ENCODE measurements at regions not wholly inside any gene's neighbourhood (a gene's known extent, or its start where the extent isn't known, plus 50 kb on each side); places are given as distances from the start of the nearest gene placed in this dataset.

DNA sequence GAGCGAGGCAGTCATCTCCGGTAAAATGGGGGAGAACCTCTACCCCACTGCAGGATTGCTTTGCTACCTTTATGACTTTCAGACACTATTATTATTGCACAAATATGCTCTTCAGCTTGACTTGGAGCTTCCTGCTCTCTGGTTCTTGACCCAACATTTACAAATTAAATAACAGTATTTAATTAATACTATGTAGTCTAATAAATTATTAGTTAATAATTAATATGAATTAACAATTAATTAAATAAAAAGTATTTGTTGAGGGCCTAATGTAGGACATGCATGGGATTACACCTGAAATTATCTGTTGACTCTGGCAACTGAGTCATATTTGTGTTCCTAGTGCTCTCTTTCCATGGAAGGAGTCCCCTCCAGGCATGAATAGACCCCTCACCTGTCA, 359.9 kb downstream of the SIPA1L2 start:
- TF ChIP-seq BACH2 (CRISPR knock-in tag; IDR thresholded peaks at IDR 0.05; ENCODE audit: borderline replicate concordance) = no peak
- TF ChIP-seq, protein P1, sequence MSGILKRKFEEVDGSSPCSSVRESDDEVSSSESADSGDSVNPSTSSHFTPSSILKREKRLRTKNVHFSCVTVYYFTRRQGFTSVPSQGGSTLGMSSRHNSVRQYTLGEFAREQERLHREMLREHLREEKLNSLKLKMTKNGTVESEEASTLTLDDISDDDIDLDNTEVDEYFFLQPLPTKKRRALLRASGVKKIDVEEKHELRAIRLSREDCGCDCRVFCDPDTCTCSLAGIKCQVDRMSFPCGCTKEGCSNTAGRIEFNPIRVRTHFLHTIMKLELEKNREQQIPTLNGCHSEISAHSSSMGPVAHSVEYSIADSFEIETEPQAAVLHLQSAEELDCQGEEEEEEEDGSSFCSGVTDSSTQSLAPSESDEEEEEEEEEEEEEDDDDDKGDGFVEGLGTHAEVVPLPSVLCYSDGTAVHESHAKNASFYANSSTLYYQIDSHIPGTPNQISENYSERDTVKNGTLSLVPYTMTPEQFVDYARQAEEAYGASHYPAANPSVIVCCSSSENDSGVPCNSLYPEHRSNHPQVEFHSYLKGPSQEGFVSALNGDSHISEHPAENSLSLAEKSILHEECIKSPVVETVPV (CRISPR knock-in tag; IDR thresholded peaks at IDR 0.05) = no peak
- TF ChIP-seq TOX (CRISPR knock-in tag; IDR thresholded peaks at IDR 0.05; ENCODE audit: borderline replicate concordance) = no peak
- no peak for TF ChIP-seq GLIS3 (CRISPR knock-in tag; IDR thresholded peaks at IDR 0.05)
- no peak for TF ChIP-seq ZFP30 (CRISPR knock-in tag; IDR thresholded peaks at IDR 0.05)
- TF ChIP-seq ESRRG (CRISPR knock-in tag; IDR thresholded peaks at IDR 0.05) = no peak
- TF ChIP-seq SNAI2 (CRISPR knock-in tag; IDR thresholded peaks at IDR 0.05) = no peak
- no peak for TF ChIP-seq ZNF8 (CRISPR knock-in tag; IDR thresholded peaks at IDR 0.05)
- TF ChIP-seq, protein P2, sequence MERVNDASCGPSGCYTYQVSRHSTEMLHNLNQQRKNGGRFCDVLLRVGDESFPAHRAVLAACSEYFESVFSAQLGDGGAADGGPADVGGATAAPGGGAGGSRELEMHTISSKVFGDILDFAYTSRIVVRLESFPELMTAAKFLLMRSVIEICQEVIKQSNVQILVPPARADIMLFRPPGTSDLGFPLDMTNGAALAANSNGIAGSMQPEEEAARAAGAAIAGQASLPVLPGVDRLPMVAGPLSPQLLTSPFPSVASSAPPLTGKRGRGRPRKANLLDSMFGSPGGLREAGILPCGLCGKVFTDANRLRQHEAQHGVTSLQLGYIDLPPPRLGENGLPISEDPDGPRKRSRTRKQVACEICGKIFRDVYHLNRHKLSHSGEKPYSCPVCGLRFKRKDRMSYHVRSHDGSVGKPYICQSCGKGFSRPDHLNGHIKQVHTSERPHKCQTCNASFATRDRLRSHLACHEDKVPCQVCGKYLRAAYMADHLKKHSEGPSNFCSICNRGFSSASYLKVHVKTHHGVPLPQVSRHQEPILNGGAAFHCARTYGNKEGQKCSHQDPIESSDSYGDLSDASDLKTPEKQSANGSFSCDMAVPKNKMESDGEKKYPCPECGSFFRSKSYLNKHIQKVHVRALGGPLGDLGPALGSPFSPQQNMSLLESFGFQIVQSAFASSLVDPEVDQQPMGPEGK (CRISPR knock-in tag; IDR thresholded peaks at IDR 0.05; ENCODE audit: borderline replicate concordance) = no peak
- TF ChIP-seq, protein P3, sequence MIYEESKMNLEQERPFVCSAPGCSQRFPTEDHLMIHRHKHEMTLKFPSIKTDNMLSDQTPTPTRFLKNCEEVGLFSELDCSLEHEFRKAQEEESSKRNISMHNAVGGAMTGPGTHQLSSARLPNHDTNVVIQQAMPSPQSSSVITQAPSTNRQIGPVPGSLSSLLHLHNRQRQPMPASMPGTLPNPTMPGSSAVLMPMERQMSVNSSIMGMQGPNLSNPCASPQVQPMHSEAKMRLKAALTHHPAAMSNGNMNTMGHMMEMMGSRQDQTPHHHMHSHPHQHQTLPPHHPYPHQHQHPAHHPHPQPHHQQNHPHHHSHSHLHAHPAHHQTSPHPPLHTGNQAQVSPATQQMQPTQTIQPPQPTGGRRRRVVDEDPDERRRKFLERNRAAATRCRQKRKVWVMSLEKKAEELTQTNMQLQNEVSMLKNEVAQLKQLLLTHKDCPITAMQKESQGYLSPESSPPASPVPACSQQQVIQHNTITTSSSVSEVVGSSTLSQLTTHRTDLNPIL (CRISPR knock-in tag; IDR thresholded peaks at IDR 0.05; ENCODE audit: low read depth) = no peak
- TF ChIP-seq TCF4 (CRISPR knock-in tag; IDR thresholded peaks at IDR 0.05; ENCODE audit: borderline replicate concordance) = no peak
- TF ChIP-seq ZC3H10 (CRISPR knock-in tag; IDR thresholded peaks at IDR 0.05) = no peak
- ATAC-seq = no peak

DNA sequence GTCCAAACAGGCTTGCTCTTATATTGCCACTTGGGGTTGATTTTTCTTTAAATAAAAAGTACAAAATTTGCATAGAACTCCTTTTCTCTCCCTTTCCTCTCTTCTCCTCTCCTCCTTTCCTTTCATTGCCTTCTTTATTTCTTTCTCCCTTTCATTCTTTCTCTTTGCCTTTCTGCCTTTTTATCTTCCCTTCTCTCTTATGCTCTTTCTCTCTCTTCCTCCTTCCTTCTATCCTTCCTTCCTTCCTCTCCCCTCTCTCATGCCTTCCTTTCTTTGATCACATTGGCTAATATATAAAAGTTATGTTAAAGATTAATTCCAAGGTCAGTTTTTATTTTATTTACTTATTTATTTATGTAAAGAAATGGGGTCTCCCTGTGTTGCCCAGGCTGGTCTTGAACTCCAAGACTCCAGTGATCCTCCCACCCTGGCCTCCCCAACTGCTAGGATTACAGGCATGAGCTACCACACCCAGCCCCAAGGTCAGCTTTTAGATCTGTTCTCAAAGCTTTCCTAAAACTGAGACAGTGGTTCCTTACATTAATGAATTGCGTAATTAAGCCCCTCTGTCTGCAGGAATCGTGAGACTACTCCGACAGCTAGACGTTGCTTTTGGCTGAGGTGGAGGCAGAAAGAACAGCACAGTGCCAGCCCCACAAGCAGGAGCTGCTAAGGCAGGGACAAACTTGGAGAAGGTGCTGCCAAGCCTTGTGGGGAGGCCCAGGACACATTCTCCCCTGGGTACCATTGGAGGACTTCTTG, 361.9 kb downstream of the SIPA1L2 start:
- no peak for ATAC-seq
- TF ChIP-seq ESRRG (CRISPR knock-in tag; IDR thresholded peaks at IDR 0.05) (no peak), ZFP30 (CRISPR knock-in tag; IDR thresholded peaks at IDR 0.05) (no peak), OSR1 (CRISPR knock-in tag; IDR thresholded peaks at IDR 0.05) (no peak), ZNF565 (CRISPR knock-in tag; conservative IDR thresholded peaks at IDR 0.05; ENCODE audit: low read depth) (no peak), CSDC2 (CRISPR knock-in tag; IDR thresholded peaks at IDR 0.05) (no peak), ZNF70 (CRISPR knock-in tag; IDR thresholded peaks at IDR 0.05) (no peak), TOX (CRISPR knock-in tag; IDR thresholded peaks at IDR 0.05; ENCODE audit: borderline replicate concordance) (no peak), RARB (CRISPR knock-in tag; IDR thresholded peaks at IDR 0.05) (no peak), GLIS3 (CRISPR knock-in tag; IDR thresholded peaks at IDR 0.05) (no peak), SNAI2 (CRISPR knock-in tag; IDR thresholded peaks at IDR 0.05) (no peak), TCF4 (CRISPR knock-in tag; IDR thresholded peaks at IDR 0.05; ENCODE audit: borderline replicate concordance) (no peak), ISL1 (CRISPR knock-in tag; IDR thresholded peaks at IDR 0.05) (no peak), BACH2 (CRISPR knock-in tag; IDR thresholded peaks at IDR 0.05; ENCODE audit: borderline replicate concordance) (no peak), PPARA (CRISPR knock-in tag; IDR thresholded peaks at IDR 0.05; ENCODE audit: borderline replicate concordance) (no peak)
- TF ChIP-seq, protein P4, sequence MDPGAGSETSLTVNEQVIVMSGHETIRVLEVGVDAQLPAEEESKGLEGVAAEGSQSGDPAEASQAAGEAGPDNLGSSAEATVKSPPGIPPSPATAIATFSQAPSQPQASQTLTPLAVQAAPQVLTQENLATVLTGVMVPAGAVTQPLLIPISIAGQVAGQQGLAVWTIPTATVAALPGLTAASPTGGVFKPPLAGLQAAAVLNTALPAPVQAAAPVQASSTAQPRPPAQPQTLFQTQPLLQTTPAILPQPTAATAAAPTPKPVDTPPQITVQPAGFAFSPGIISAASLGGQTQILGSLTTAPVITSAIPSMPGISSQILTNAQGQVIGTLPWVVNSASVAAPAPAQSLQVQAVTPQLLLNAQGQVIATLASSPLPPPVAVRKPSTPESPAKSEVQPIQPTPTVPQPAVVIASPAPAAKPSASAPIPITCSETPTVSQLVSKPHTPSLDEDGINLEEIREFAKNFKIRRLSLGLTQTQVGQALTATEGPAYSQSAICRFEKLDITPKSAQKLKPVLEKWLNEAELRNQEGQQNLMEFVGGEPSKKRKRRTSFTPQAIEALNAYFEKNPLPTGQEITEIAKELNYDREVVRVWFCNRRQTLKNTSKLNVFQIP (CRISPR knock-in tag; IDR thresholded peaks at IDR 0.05; ENCODE audit: borderline replicate concordance, low read depth) = no peak
- TF ChIP-seq, protein P3 (CRISPR knock-in tag; IDR thresholded peaks at IDR 0.05; ENCODE audit: low read depth) = no peak
- TF ChIP-seq, protein P2 (CRISPR knock-in tag; IDR thresholded peaks at IDR 0.05; ENCODE audit: borderline replicate concordance) = no peak
- TF ChIP-seq, protein P5, sequence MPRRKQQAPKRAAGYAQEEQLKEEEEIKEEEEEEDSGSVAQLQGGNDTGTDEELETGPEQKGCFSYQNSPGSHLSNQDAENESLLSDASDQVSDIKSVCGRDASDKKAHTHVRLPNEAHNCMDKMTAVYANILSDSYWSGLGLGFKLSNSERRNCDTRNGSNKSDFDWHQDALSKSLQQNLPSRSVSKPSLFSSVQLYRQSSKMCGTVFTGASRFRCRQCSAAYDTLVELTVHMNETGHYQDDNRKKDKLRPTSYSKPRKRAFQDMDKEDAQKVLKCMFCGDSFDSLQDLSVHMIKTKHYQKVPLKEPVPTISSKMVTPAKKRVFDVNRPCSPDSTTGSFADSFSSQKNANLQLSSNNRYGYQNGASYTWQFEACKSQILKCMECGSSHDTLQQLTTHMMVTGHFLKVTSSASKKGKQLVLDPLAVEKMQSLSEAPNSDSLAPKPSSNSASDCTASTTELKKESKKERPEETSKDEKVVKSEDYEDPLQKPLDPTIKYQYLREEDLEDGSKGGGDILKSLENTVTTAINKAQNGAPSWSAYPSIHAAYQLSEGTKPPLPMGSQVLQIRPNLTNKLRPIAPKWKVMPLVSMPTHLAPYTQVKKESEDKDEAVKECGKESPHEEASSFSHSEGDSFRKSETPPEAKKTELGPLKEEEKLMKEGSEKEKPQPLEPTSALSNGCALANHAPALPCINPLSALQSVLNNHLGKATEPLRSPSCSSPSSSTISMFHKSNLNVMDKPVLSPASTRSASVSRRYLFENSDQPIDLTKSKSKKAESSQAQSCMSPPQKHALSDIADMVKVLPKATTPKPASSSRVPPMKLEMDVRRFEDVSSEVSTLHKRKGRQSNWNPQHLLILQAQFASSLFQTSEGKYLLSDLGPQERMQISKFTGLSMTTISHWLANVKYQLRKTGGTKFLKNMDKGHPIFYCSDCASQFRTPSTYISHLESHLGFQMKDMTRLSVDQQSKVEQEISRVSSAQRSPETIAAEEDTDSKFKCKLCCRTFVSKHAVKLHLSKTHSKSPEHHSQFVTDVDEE (CRISPR knock-in tag; IDR thresholded peaks at IDR 0.05) = no peak
